Testis (tissue), 2 donors: ENCODE measurements at regions not wholly inside any gene's neighbourhood (a gene's known extent, or its start where the extent isn't known, plus 50 kb on each side); places are given as distances from the start of the nearest gene placed in this dataset.

Source experiments
- CTCF ChIP-seq, 3 experiments: fragments of 450-650 bp in 2 of 3; fragments of 200-600 bp in 1 of 3; sonication (generic) in 1 of 3; IDR thresholded peaks; one replicate each; pipeline ENCODE4 v1.5.1; 2016 to 2019; ENCODE audit warnings: antibody characterized with exemption in 3 of 3, mild to moderate bottlenecking in 2 of 3, moderate library complexity in 1 of 3
- POLR2A ChIP-seq: fragments of 450-650 bp; IDR thresholded peaks from one replicate; pipeline ENCODE4 v1.6.1; 2017; ENCODE audit warnings: antibody characterized with exemption, mild to moderate bottlenecking, moderate library complexity

GRCh38 chr5:148937830-148938521 is 111.6 kb downstream of the ADRB2 start:
- TF ChIP-seq CTCF (IDR thresholded peaks at IDR 0.05) = no peak
- TF ChIP-seq POLR2A = no peak
